GM13977 (cell line): ENCODE measurements at regions not wholly inside any gene's neighbourhood (a gene's known extent, or its start where the extent isn't known, plus 50 kb on each side); places are given as distances from the start of the nearest gene placed in this dataset.

Source experiments
- DNase-seq: peaks from one replicate; pipeline ENCODE4 v3.0.0; 2012; ENCODE audit warnings: low spot score
- in situ Hi-C: fragments of 300-500 bp; cut with MboI; formaldehyde crosslinking; loops from one replicate; pipeline ENCODE4 v1.12.0; 2022; ENCODE audit warnings: low sequenced_read_pairs, low pct_unique_long_range_greater_than_20kb, mixed read lengths, inconsistent platforms; ENCODE audit not compliant: unreplicated experiment
- TF ChIP-seq, protein P1 (sequence below): IDR thresholded peaks from 2 replicates; pipeline ENCODE4 v1.5.1; 2012; ENCODE audit warnings: mild to moderate bottlenecking, control low read depth; ENCODE audit not compliant: insufficient read depth; ENCODE audit errors: extremely low read depth, missing control alignments

GRCh38 chr4:149168645-149169044, 647.0 kb downstream of the IQCM start:
- no peak for DNase-seq
- in situ Hi-C loops = no loop called here
- TF ChIP-seq, protein P1, sequence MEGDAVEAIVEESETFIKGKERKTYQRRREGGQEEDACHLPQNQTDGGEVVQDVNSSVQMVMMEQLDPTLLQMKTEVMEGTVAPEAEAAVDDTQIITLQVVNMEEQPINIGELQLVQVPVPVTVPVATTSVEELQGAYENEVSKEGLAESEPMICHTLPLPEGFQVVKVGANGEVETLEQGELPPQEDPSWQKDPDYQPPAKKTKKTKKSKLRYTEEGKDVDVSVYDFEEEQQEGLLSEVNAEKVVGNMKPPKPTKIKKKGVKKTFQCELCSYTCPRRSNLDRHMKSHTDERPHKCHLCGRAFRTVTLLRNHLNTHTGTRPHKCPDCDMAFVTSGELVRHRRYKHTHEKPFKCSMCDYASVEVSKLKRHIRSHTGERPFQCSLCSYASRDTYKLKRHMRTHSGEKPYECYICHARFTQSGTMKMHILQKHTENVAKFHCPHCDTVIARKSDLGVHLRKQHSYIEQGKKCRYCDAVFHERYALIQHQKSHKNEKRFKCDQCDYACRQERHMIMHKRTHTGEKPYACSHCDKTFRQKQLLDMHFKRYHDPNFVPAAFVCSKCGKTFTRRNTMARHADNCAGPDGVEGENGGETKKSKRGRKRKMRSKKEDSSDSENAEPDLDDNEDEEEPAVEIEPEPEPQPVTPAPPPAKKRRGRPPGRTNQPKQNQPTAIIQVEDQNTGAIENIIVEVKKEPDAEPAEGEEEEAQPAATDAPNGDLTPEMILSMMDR = no peak

GRCh38 chr4:149166876-149167275, 648.8 kb downstream of the IQCM start:
- TF ChIP-seq, protein P1 = no peak
- in situ Hi-C loops = no loop called here

DNA sequence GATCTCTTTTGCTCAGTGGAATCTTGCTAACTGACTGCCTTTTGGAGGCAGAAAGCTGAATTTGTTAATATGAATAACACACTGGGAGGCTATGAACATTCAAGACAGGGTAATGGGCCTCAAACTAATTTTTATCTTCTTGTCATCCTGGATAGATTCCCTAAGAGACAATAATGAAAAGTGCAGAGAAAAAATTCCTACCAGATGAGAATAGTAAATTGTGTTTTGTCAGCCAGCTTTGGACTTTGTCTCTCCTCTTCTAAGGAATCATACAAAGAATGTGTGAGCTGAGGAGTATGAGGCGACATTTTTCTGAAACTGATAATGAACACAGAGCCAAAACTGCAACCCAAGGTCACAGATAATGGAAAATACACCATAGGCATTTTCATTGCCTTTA, 649.3 kb downstream of the IQCM start:
- TF ChIP-seq, protein P1 = no peak
- in situ Hi-C loops = no loop called here
- no peak for DNase-seq

More at GRCh38 chr4:149166876-149167275, 648.8 kb downstream of the IQCM start:
- DNase-seq = no peak

DNA sequence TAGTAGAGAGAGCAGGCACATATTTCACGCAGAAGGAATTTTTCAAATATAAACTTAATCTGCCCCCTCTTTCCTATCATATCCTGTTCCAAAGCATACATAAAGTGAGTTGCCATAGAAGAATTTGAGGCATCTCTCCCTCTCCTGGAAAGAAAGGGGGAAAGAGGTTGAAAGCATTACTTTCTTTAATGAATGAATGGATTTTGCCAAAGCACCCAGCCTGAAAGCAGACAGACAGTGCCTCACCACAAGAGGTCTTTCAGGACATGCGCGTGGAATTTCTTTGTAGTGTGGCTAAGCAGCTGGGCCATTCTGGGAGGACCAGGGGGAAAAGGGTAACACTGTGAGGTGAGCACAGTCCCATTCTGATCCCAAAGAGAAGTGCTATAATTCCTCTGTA, 651.4 kb downstream of the IQCM start:
- TF ChIP-seq, protein P1 = no peak
- no peak for DNase-seq
- in situ Hi-C loops = no loop called here

DNA sequence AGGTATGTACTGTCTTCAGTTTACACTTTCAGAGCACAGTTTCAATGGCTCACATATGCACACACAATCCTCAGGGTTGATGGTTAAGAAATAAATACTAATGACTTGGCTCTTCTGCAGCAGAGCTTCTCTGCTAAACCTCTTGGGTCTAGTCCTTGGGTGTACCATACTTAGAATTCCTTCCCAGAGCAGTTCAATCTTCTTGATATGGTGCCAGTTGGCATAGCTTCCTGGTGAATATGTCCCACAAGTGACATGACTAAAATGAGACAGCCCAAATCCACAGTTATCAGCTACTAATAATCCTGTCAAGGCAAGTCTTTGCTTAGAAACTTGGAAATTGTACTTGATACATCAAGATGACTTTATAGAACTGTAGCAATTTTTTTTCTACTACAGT, 654.4 kb downstream of the IQCM start:
- in situ Hi-C loops = no loop called here
- TF ChIP-seq, protein P1 = no peak
- DNase-seq = no peak

GRCh38 chr4:149160370-149160769, 655.3 kb downstream of the IQCM start:
- TF ChIP-seq, protein P1 = no peak
- DNase-seq = no peak
- in situ Hi-C loops = no loop called here

GRCh38 chr4:149158817-149159216, 656.8 kb downstream of the IQCM start:
- in situ Hi-C loops = no loop called here

More at GRCh38 chr4:149158817-149159216, 656.8 kb downstream of the IQCM start:
- no peak for DNase-seq
- TF ChIP-seq, protein P1 = no peak
